OCI-LY3 (cell line): ENCODE measurements at regions not wholly inside any gene's neighbourhood (a gene's known extent, or its start where the extent isn't known, plus 50 kb on each side); places are given as distances from the start of the nearest gene placed in this dataset.

Experiments
- EZH2phosphoT487 ChIP-seq: fragments of 200-600 bp; shearing (Covaris generic); IDR thresholded peaks from 2 replicates; pipeline ENCODE4 v1.6.1; 2018; ENCODE audit warnings: antibody characterized with exemption, mixed run types, low read depth
- TF ChIP-seq, protein P1 (sequence below): fragments of 200-600, 300-600 bp; sonication (generic); IDR thresholded peaks from 2 replicates; pipeline ENCODE4 v1.5.1; 2014; ENCODE audit warnings: antibody characterized with exemption, low read length, low read depth

DNA sequence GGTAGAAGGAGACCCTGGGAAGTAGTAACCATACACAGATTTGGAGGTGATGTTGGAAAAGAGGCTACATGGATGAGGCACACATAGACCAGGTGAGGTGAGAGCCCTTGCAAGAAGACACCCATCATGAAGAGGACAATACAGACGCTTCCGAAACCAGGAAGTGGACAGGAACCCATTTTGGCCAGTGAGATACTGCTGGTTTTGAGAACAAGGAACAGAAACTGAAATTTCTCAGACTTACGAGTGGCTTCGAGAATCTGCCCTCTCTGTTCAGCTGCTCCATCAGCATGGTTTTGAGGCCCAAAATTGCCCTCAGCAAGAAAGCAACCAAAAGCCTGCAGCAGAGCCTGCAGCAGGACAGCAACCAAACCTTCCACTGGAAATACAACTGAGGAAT is 479.1 kb upstream of the NRXN1 start:
- TF ChIP-seq, protein P1, sequence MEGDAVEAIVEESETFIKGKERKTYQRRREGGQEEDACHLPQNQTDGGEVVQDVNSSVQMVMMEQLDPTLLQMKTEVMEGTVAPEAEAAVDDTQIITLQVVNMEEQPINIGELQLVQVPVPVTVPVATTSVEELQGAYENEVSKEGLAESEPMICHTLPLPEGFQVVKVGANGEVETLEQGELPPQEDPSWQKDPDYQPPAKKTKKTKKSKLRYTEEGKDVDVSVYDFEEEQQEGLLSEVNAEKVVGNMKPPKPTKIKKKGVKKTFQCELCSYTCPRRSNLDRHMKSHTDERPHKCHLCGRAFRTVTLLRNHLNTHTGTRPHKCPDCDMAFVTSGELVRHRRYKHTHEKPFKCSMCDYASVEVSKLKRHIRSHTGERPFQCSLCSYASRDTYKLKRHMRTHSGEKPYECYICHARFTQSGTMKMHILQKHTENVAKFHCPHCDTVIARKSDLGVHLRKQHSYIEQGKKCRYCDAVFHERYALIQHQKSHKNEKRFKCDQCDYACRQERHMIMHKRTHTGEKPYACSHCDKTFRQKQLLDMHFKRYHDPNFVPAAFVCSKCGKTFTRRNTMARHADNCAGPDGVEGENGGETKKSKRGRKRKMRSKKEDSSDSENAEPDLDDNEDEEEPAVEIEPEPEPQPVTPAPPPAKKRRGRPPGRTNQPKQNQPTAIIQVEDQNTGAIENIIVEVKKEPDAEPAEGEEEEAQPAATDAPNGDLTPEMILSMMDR, result no peak
- no peak for TF ChIP-seq EZH2phosphoT487
